NOMO-1 treated with dmso at 0.1 percent for 144 hours (cell line): ENCODE measurements at regions not wholly inside any gene's neighbourhood (a gene's known extent, or its start where the extent isn't known, plus 50 kb on each side); places are given as distances from the start of the nearest gene placed in this dataset.
"Not testable (repeated sequence)": the region's sequence is repeated elsewhere in the genome, so short reads cannot be mapped to it uniquely, and the experiment has no call there.

Experiments
- DNase-seq: peaks from one replicate; lab custom pipeline; 2025; ENCODE audit not compliant: unreplicated experiment; lab: John Stamatoyannopoulos, UW

DNA sequence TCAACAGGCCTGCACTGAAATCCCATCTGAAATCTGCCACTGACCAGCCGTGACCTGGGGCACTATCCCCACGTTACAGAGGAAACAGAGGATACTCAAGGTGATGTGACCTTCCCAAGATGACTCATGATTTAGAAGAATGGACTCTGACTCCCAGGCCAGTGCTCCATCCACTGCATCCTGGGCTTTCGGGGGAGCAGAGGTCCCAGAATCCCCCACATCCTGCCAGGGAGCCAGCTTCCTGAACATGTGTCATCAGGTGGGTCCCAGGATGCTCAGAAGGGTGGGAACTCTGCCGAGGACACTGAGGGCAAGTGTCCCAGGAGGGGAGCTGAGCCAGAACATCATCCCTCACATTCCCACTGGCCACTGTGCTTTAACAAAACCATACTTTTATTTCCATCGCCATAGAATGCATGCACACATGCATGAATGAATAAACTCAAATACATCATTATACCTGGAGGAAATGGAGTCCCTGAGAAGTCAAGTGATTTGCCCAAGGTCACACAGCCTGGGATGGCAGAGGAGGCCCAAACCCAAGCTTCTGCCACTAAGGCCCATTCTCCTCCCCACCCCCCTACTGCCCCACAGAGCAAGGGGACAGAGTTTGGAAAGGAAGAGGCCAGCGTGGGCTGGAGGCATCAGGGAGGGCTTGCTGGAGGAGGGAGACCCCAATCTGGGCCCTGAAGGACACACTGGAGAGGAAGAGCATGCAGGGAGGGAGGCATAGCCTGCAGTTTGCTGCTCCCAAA, 189.4 kb downstream of the MATN1 start:
- DNase-seq, result no peak

DNA sequence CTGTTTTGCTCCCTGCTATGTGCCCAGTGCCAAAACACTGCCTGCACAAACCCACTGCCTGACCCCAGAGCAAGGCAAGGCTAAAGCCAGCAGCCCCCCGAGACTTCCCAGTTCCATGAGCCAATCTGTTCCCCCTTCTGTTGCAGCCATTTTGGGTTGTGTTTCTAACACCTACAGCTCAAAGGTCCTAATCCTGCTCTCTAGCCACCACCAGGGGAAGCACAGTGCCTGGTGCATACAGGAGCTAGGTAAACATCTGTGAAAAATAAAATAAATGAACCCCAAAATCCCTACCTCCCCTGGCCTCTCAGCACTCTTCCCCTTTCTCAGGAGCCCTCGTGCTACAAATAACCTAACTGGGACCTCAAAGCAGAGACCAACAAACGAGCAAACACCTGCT, 190.2 kb downstream of the MATN1 start:
- DNase-seq, result no peak

- no peak for DNase-seq
These were observed 190.8 kb downstream of the MATN1 start for GRCh38 chr1:30532621-30533020.

- no peak for DNase-seq
These were observed 195.8 kb downstream of the MATN1 start for GRCh38 chr1:30527511-30528140.

- no peak for DNase-seq
These were observed 196.6 kb downstream of the MATN1 start for GRCh38 chr1:30526652-30527345.

DNA sequence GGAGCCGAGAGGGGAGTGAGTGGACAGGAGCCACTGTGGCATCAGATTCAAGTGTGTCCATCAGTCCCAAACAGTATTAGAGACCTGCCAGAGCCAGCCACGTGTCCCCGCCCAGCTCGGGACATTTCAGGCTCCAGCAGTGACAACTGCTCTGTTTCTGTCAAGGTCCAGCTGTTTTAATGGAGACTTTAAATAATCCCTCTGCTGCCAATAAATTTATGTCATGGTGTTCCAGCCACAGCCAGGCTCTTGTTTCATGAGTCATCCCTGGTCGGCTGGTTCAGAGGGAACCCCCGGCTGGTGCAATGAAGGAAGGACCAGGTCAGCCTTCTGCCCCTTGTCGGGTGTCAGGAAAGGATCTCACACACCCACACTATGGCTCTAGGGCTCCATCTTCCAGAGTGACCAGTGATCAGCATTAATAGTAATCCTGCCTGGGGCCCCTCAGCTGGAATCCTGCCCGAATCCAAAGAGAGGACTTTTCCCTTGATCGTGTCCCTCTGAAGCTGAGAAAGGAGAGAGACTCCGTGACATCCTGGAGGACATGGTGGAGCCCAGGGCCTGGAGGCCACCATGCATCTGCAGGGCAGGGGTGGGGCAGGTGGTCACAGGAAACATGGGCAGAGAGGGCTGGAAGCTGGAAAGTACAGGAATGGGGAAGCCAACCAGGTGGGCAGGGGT, 197.3 kb downstream of the MATN1 start:
- DNase-seq, result no peak

GRCh38 chr1:30525631-30525970, 197.8 kb downstream of the MATN1 start:
- no peak for DNase-seq

- DNase-seq, result no peak
These were observed 198.4 kb downstream of the MATN1 start for GRCh38 chr1:30524840-30525617.

GRCh38 chr1:30524025-30524555, 199.3 kb downstream of the MATN1 start:
- not testable (repeated sequence) for DNase-seq

DNA sequence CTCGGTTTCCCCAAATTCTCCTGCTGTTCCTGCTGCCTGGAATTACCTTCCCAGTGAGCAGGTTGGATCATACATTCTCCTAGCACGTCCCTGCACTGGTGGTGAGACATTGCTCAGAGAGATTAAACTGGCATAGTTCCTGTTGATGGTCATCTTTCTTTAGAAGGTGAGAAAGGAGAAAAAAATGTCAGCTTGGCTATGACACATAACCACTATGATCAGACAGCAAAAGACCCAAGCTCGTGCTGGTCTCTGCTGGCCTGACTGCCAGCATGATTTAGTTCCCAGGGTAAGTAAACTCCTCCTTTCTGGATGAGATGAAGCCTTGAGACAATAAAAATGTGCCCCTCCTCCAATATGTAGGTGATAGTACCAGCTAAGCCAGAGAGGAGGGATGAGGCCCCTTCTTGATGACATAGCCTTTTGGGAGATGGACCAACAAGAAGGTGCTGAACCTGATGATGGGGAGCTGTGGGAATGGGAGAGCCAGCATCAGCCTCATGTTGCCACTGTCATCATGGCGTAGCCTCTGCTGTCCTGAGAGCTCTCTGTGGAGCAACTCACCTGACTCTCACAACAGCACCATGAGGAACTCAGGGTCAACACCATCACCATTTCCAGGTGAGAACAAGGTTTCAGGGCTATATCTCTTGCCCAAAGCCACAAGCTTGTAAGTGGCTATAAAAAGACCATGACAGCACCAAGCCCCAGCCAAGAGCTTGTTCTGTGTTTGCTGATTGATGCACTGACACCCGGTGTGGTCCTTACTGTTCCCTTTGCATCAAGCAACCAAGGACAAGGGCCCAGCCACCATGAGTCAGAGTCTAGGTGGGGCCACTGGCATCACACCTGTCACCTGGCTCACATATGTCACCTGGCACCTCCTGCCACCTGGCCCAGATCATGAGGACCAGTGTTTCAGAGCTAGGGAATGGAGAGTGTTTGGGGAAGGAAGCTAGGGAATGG, 200.0 kb downstream of the MATN1 start:
- DNase-seq, result no peak

DNA sequence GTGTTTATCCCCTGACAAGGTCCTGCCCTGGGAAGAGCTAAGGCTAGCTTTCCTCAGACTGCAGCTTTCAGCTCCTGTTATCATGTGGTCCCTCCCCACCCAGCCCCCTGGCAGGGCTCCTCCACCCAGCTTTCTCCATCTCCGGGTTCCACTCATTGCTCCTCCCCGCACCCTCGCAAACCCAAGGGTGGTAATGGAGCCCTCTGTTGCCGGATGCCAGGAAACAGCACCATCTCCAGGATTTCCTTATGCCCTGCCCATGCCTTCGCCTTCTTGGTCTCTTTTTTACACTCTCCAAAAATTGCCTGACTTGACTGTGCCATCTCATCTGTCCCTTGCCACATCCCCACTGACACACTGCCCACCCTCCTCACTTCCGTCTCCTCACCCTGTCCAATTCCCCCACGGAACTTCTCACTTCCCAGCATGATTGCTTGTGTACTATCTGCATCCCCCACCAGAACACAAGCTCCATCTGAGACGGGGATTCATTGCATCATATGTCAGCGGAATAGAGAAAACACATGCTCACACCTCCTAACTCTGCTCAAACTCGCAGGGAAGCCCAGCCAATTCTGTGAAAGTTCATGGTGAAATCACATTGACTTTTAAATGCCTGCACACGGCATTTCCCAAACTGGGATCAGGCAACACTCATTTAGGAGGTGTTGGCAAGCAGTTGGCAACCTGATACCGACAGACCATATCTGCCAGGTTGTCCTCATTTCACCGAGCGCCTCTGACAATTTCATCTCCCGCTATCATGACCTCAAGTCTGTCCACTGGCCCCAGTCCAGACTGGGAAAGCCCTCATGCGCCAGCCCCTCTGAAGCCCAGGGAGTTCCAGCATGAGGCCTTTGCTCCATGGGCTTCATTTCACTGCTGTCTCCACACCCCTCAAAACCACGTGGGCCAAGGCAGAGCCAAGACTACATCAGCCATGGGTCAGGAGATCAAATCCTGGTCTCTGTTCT, 201.1 kb downstream of the MATN1 start:
- no peak for DNase-seq

GRCh38 chr1:30521261-30521865, 202.0 kb downstream of the MATN1 start:
- DNase-seq, result no peak

- DNase-seq, result no peak
These were observed 202.9 kb downstream of the MATN1 start for GRCh38 chr1:30520476-30520875.

- no peak for DNase-seq
These were observed 204.1 kb downstream of the MATN1 start for GRCh38 chr1:30519201-30519763.

GRCh38 chr1:30518696-30519095, 204.7 kb downstream of the MATN1 start:
- DNase-seq, result no peak

DNA sequence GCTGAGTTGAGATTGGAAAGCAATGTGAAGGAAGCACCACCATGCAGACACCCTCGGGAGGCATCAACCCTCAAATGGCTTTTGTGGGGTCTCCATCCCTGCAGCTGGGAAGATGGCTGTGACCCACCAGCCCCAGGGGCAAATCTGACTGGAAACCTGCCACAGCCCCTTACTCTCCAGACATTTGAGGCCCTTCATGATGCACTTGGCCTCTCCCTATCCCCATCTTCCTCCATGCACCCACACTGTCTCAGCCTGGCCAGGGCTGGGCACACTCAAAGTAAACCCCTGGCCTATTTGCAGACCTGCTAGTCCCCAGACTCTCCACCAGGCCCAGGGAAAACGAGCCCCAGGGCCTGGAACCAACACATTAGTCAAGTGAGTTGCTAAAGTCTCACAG, 205.2 kb downstream of the MATN1 start:
- DNase-seq, result no peak

DNA sequence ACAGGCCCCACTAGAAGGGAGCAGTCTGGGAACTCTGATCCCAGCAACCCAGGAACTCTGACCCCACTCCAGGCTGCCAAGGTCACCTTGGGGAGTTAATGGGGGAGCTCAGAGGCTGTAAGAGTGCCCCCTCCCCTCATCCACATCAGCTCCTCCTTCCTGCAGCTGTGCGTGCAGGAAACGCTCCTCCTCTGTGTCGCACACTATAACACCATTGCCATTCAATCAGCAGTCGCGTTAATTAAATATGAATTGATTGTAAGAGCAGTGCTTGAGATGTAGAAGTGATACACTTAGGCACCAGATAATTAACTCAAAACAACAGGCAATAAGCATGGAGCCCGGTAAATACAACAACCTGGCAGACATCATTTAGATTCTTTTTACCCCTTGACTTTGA, 205.7 kb downstream of the MATN1 start:
- not testable (repeated sequence) for DNase-seq

- not testable (repeated sequence) for DNase-seq
These were observed 206.1 kb downstream of the MATN1 start for GRCh38 chr1:30517241-30517640.
